HG02678 (cell line): ENCODE measurements at regions not wholly inside any gene's neighbourhood (a gene's known extent, or its start where the extent isn't known, plus 50 kb on each side); places are given as distances from the start of the nearest gene placed in this dataset.

ENCODE experiments used
- ATAC-seq: cut with Tn5 transposase; IDR thresholded peaks from one replicate; pipeline ENCODE4 v1.9.1; 2021; ENCODE audit warnings: mild to moderate bottlenecking, moderate library complexity; ENCODE audit not compliant: unreplicated experiment

- no peak for ATAC-seq
Observed at GRCh38 chr5:123809594-123810221, 297.7 kb downstream of the CSNK1G3 start.

DNA sequence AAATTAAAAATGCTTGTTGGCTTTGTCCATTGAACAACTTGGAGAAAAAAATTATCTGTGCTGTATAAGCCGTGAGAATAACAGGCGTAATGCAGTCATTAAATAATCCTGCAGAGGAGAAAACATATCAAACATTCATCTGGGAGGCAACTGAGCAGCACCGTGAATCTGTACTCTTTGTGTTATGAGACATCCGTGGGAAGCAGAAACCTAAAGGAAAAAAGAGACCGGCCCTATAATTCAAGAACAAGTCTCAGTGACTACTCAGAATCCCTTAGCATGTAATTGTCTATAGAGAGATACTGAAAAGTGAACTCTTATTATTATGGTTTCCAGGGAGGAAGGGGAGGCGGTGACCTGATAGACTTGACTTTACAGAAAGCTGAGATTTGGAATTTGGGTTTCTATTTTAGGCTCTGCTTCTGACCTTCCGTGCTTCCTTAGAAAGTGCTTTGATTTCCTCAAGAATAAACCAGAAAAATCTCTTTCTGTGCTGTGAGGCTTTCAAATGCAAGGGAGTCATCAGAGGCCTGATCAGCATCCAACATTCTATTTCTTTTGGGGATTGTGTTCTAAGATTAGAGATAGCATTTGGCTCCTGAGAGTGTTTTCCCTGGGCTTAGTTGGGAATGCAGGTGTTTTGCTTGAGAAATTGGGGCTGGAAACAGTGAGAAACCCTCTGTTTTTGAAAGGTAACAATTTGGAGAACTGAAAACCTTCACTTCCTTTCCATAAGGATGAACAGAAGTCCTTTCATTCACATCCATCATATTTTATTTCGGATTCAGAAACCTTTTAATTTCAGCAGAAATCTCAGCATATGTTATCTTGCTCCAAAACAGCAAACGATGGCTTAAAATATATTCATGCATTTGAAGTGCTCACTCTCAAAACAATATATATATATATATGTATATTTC, 296.7 kb downstream of the CSNK1G3 start:
- ATAC-seq, result no peak

DNA sequence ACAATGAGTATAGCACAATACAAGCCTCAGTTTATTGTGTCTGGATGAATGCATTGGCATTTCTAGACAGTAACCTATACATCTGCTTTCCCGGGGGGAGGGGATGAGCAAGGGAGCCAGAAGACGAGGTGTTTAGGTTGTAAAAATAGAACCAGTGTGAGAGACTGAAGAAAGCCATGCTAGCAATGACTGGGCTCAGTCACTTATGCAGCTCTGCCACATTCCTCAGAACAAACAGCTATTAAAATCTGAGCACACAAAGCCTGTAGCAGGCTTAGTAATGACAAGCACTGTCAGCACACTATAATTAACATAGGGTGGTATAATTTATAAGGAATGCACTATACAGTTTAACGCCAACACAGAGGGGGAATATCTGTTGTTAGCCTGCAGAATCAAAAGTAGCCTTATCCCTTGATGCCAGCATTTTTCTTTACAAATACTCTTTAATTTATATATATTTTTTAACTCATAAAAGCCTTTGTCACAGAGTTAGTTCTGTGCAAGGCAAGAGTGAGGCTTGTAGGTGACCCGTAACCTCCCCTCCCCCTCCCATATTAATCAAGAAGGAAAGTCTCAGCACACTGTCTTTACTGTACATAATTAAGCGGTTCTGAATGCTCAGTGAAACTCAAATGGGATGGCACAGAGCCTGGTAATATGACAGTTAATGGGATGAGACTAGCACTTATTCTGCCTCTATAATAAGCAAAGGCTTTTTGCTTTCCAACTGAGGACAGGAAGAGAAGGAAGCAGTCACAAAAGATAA, 295.4 kb downstream of the CSNK1G3 start:
- ATAC-seq, result no peak

GRCh38 chr5:123806644-123807043, 294.7 kb downstream of the CSNK1G3 start:
- no peak for ATAC-seq

GRCh38 chr5:123805300-123805699, 293.3 kb downstream of the CSNK1G3 start:
- no peak for ATAC-seq

GRCh38 chr5:123803359-123803758, 291.4 kb downstream of the CSNK1G3 start:
- no peak for ATAC-seq

DNA sequence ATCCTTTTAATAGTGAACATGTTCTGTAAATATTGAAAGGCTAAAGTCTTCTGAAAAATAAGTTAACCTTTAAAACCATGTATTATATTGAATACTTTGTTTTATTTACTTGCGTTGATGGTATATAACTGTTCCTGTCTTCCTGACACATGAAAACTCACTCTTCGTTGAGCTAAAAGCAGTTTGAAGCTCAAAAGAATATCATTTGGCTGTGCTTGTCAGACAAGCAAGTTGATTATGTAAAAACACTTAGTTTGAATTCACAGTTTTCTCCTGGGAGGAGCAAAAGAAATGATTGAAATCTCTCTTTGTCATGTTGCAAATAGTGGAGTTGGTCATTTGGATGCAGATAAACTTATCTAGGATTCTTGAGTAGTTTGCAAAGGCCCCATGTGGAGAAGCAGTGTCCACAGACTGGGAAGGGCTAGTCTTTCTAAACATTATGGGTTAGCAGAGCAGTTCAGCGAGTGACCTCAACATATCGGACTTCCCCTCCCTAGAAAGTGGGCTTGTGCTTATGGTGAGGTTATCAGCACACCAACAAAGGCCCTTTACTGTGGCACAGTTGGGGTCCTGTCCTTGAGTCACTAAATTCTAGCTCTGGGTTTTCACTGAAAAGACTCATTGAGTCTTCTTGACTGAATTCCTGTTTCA, 290.4 kb downstream of the CSNK1G3 start:
- ATAC-seq, result no peak

DNA sequence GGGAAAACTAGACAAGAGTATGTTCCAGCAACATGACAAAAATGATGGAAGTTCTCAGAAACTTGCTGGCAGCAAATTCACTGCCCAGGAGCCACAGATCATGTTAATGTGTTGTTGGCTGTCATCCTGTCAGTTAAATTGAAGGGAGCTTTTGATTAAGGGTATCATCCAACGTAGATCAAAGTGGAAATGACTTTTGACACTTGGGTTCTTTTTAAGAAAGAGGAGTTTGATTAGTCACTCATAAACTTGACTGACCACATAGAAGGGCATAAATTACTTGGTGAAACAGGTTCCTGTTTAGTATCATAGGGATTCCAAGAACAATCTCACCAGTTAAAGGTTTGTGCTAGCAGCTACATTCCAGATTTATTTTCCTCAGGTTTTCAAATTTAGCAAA, 288.7 kb downstream of the CSNK1G3 start:
- no peak for ATAC-seq

GRCh38 chr5:123795688-123796087, 283.7 kb downstream of the CSNK1G3 start:
- no peak for ATAC-seq

DNA sequence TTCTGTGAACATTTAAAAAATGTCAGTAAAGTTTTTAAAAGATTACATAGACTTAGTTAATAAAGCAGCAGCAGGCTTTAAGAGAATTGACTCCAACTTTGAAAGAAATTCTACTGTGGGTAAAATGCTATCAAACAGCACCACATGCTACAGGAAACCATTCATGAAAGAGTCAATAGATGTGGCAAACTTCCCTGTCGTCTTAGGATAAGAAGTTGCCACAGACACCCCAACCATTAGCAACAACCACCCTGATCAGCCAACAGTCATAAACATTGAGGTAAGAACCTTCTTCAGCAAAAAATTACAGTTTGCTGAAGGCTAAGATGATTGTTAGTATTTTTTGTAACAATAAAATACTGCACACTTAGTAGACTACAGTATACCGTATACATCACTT, 278.2 kb downstream of the CSNK1G3 start:
- ATAC-seq, result no peak

DNA sequence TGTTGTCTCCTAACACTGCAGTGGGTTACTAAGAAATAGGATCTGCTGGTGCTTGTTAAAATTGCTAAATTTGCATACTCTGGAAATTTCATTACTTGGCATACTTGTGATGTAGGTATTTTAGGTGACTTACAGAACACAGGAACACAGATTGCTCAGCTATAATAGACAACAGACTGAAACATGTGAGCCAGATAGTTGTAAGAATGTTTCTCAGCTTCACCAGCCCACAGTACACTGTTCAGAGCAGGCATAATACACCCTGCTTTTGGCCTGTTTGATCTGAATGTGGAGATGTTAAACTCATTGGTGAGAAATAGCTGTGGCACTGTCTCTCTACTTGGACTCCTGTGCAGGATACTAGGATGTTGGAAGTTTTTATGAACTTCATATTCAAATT, 275.7 kb downstream of the CSNK1G3 start:
- ATAC-seq, result no peak

DNA sequence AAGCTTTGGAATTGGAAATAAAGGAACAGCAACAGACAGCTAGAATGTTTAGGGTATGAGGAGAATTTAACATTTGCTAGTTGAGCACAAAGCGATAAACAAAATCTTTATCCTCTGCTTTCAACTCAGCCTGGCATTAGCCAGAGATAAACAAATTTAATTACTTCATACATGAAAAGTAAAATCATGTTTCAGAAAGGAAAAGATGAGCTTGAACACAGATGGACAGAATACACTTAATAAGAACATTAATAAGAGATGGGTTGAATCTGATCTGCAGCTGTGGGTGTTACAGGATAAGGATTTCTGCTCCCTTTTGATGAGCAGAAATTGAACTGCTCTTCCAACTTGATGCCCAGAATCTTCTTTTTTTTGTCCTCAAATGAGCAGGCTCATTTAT, 275.2 kb downstream of the CSNK1G3 start:
- no peak for ATAC-seq

GRCh38 chr5:123786411-123786810, 274.4 kb downstream of the CSNK1G3 start:
- ATAC-seq, result no peak

- ATAC-seq, result no peak
Observed at GRCh38 chr5:123785162-123786071, 273.4 kb downstream of the CSNK1G3 start.

- ATAC-seq, result no peak
Observed at GRCh38 chr5:123783421-123783820, 271.4 kb downstream of the CSNK1G3 start.

DNA sequence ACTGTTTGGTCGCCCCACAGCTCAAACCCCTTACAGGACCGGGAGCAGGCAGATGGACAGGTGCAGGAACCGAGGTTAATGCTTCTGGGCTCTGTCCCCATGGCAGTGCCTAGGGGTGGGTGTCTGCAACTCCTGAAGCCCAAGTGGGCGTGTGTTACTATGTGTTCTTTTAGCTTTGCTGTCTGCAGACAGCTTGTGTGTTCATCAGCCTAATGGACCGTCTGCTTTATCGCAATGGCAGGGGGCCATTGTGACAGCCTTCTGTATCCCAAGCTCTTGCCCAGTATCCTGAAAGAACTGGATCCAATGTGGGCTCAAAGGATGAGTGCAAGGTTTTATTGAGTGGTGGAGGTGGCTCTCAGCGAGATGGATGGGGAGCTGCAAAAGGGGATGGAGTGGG, 266.7 kb downstream of the CSNK1G3 start:
- no peak for ATAC-seq

DNA sequence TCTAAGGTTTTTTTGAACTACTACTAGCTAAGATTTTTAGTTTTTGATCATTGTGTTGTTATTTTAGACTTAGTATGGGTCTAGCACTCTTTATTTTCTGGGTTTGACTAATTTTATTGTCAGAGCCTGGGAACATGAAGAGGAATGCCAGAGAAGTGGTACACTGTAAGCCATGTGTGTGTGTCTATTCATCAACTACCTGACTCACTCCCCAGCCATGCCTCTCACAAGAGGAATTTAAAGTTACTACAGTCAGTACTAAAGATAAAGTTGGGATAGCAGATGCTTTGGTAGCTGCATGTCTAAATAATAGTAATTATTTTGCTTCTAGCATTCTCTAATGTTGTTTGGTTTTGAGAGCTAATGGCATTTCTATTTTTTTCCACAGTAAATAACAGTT, 264.8 kb downstream of the CSNK1G3 start:
- ATAC-seq, result no peak

DNA sequence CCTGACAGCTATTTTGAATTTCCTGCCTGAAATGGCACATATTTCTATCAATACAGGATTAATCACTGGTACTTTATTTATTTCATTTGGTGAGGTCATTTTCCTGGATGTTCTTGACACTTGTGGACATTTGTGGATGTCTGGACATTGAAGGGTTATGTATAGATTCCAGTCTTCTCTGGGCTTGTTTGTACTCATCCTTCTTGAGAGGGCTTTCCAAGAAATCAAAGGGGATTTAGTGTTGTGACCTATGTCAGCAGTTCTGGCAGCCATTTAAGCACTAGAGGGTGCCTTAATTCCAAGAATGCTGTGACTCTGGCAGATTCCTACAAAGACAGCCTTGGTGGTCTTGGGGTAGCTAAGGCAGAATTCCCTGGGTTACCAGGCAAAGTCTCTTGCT, 259.7 kb downstream of the CSNK1G3 start:
- ATAC-seq, result no peak

GRCh38 chr5:123763201-123763600, 251.2 kb downstream of the CSNK1G3 start:
- no peak for ATAC-seq

DNA sequence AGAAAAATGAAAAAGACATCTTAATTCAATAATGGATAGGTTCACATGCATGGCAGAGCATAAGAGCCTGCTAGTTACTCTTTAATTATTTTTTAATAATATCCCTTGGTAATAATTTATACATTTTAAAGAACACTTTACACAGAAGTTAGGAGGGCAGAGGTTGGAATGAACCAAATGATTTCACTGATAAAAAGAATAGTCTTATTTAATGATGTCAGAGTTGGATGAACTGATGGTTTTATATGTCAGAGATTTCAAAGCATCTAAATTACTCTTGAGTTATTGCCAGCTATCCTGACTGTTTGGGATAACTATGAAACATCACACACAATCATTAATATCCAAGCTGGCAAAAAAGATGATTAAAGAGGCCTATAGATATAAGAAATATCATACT, 244.8 kb downstream of the CSNK1G3 start:
- ATAC-seq, result no peak
